ENCODE measurements at regions not wholly inside any gene's neighbourhood (a gene's known extent, or its start where the extent isn't known, plus 50 kb on each side); places are given as distances from the start of the nearest gene placed in this dataset.

DNA sequence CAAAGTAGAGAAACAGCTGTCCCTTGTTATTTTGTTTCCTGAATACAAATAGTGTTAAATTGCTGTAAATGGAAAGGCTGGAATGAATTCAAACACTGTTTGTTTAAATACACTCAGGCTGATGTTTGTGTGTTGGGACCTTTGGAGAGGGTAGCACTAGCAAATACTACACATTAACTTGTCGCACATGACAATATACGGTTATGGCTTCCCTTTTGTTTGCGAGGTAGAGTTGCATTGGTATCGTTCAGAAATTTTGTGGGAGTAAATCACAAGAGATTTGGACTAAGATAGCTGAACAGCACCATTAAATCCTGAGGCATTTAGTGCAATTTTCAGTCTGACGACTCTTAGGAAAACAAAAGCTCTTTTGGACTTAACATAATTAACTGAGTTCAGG lies 213.0 kb upstream of the ROBO2 start:
- Histone ChIP-seq H3K4me3 (IDR thresholded peaks at IDR 0.05; ENCODE audit: insufficient read depth, low read depth, low read length) (no peak overlapping the region), H3K79me2 (ENCODE audit: insufficient read depth, low read depth) (no peaks in the 10 kb centered on the region), H2AFZ (ENCODE audit: low read depth) (no peak overlapping the region), H3K27me3 (ENCODE audit: insufficient read depth, low read depth) (no peaks in the 10 kb centered on the region), H3K27ac (no peak overlapping the region), H3K4me2 (no peak overlapping the region), H3K4me1 (ENCODE audit: low read depth, poor library complexity, severe bottlenecking) (no peaks in the 10 kb centered on the region), H4K20me1 (ENCODE audit: insufficient read depth) (no peaks in the 10 kb centered on the region), H3K9ac (no peak overlapping the region), H3K36me3 (ENCODE audit: insufficient read depth) (no peaks in the 10 kb centered on the region)
- TF ChIP-seq, protein P1, sequence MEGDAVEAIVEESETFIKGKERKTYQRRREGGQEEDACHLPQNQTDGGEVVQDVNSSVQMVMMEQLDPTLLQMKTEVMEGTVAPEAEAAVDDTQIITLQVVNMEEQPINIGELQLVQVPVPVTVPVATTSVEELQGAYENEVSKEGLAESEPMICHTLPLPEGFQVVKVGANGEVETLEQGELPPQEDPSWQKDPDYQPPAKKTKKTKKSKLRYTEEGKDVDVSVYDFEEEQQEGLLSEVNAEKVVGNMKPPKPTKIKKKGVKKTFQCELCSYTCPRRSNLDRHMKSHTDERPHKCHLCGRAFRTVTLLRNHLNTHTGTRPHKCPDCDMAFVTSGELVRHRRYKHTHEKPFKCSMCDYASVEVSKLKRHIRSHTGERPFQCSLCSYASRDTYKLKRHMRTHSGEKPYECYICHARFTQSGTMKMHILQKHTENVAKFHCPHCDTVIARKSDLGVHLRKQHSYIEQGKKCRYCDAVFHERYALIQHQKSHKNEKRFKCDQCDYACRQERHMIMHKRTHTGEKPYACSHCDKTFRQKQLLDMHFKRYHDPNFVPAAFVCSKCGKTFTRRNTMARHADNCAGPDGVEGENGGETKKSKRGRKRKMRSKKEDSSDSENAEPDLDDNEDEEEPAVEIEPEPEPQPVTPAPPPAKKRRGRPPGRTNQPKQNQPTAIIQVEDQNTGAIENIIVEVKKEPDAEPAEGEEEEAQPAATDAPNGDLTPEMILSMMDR (conservative IDR thresholded peaks at IDR 0.05; ENCODE audit: low read depth, low read length): no peak

DNA sequence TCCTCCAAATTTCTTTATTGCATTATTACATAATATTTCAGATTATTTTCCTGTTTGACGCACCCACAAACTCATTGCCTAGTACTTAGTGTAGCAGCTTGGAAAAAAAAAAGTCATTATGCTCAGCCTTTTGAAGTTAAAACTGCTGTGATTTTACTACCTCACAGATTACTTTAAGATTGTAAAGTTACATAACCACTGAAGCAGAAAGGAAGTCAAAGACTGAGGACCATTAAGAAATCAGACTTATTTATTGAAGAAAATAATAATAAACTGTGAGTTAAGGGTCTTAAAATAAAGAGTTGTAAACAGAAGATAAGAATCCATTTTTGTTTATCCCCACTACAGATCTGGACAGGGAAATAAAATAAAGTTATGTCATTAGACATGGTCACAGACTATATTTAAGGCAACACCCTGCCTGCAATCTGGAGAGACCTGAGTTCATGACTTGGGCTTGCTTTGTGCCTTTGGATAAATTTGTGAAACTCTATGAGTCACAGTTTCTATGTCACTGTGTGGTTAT lies 212.1 kb upstream of the ROBO2 start:
- Histone ChIP-seq H3K9ac (no peak overlapping the region), H3K4me3 (IDR thresholded peaks at IDR 0.05; ENCODE audit: insufficient read depth, low read depth, low read length) (no peak overlapping the region), H3K27me3 (ENCODE audit: insufficient read depth, low read depth) (no peaks in the 10 kb centered on the region), H3K79me2 (ENCODE audit: insufficient read depth, low read depth) (no peaks in the 10 kb centered on the region), H3K4me1 (ENCODE audit: low read depth, poor library complexity, severe bottlenecking) (no peaks in the 10 kb centered on the region), H2AFZ (ENCODE audit: low read depth) (no peak overlapping the region), H3K4me2 (no peak overlapping the region), H4K20me1 (ENCODE audit: insufficient read depth) (no peaks in the 10 kb centered on the region), H3K36me3 (ENCODE audit: insufficient read depth) (no peaks in the 10 kb centered on the region), H3K27ac (no peak overlapping the region)
- TF ChIP-seq, protein P1 (conservative IDR thresholded peaks at IDR 0.05; ENCODE audit: low read depth, low read length): no peak

DNA sequence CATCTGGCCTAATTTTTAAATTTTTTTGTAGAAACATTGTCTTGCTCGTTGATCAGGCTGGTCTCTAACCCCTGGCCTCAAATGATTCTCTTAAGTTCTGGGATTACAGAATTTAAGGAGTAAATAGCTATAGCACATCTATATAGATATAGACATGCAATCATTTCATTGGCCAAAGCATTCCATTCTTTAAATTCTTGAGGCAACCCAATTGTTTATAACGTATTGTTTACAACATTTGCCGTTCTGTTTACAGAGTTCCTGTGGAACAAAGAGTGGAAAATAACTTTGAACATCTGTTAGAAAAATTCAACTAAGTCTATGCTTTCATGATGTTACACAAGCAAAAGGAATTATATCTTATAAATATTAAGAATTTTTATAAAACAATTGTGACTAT lies 205.2 kb upstream of the ROBO2 start:
- Histone ChIP-seq H3K4me2 (no peak overlapping the region), H3K27me3 (ENCODE audit: insufficient read depth, low read depth) (no peaks in the 10 kb centered on the region), H3K36me3 (ENCODE audit: insufficient read depth) (no peaks in the 10 kb centered on the region), H3K9ac (no peak overlapping the region), H3K4me3 (IDR thresholded peaks at IDR 0.05; ENCODE audit: insufficient read depth, low read depth, low read length) (no peak overlapping the region), H3K79me2 (ENCODE audit: insufficient read depth, low read depth) (no peaks in the 10 kb centered on the region), H3K4me1 (ENCODE audit: low read depth, poor library complexity, severe bottlenecking) (no peaks in the 10 kb centered on the region), H2AFZ (ENCODE audit: low read depth) (no peak overlapping the region), H3K27ac (no peak overlapping the region), H4K20me1 (ENCODE audit: insufficient read depth) (no peaks in the 10 kb centered on the region)
- TF ChIP-seq, protein P1 (conservative IDR thresholded peaks at IDR 0.05; ENCODE audit: low read depth, low read length): no peak

DNA sequence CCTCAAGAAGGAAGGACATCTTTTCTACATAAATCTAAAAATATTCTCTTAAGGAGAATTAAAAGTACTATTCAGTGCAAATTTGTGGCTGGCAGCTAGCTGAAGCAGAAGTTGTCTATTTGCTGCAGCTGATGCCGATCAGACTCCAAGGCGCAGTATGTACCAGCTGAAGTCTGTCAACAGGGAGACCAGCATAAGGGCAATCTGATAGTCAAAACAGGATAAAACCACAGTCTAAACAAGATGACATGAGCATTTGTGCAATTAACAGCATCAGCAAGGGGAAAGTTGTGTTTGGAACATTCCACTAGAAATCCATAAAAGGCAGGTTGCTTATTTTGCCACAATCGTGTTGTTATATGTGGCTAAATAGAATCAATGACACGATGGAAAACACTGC lies 198.2 kb upstream of the ROBO2 start:
- no peak overlapping the region for H3K4me3 ChIP-seq (IDR thresholded peaks at IDR 0.05; ENCODE audit: insufficient read depth, low read depth, low read length)
- TF ChIP-seq, protein P1 (conservative IDR thresholded peaks at IDR 0.05; ENCODE audit: low read depth, low read length): no peak
- no peak overlapping the region for H2AFZ ChIP-seq (ENCODE audit: low read depth)
- H3K4me1 ChIP-seq (ENCODE audit: low read depth, poor library complexity, severe bottlenecking): no peaks in the 10 kb centered on the region
- H3K27me3 ChIP-seq (ENCODE audit: insufficient read depth, low read depth): no peaks in the 10 kb centered on the region
- H3K4me2 ChIP-seq: no peak overlapping the region
- H3K36me3 ChIP-seq (ENCODE audit: insufficient read depth): no peaks in the 10 kb centered on the region
- no peak overlapping the region for H3K27ac ChIP-seq
- no peak overlapping the region for H3K9ac ChIP-seq
- H3K79me2 ChIP-seq (ENCODE audit: insufficient read depth, low read depth): no peaks in the 10 kb centered on the region
- no peaks in the 10 kb centered on the region for H4K20me1 ChIP-seq (ENCODE audit: insufficient read depth)
